Left lung (tissue), 4 donors: ENCODE measurements at regions not wholly inside any gene's neighbourhood (a gene's known extent, or its start where the extent isn't known, plus 50 kb on each side); places are given as distances from the start of the nearest gene placed in this dataset.
A peak's percentile ranks its signal among the peaks of the same experiment; 100 is the strongest.

Source experiments
- ATAC-seq: fragments of 200-7000 bp; cut with Tn5 transposase; one replicate; pipeline ENCODE4 v1.9.1; 2020; ENCODE audit warnings: moderate library complexity
- DNase-seq, 4 donors: peaks; one replicate each; pipeline ENCODE4 v3.0.0-alpha.2; 2013 to 2020
- H3K27ac ChIP-seq, 2 donors: fragments of 200-600 bp; sonication (generic) in 1 of 2; one replicate each; pipeline versions ENCODE4 v1.5.0 to v1.8.0; 2020 to 2021
- H3K27me3 ChIP-seq, 2 donors: fragments of 200-600 bp; sonication (generic) in 1 of 2; one replicate each; pipeline versions ENCODE4 v1.5.0 to v1.8.0; 2020 to 2021
- H3K36me3 ChIP-seq, 2 donors: fragments of 200-600 bp; sonication (generic) in 1 of 2; one replicate each; pipeline versions ENCODE4 v1.5.0 to v1.8.0; 2020 to 2021
- H3K4me1 ChIP-seq, 2 donors: fragments of 200-600 bp; one replicate each; pipeline ENCODE4 v1.8.0; 2021
- H3K4me3 ChIP-seq, 2 donors: fragments of 200-600 bp; sonication (generic) in 1 of 2; one replicate each; pipeline versions ENCODE4 v1.5.0 to v1.8.0; 2020 to 2021; ENCODE audit warnings: mild to moderate bottlenecking in 1 of 2
- H3K9me3 ChIP-seq, 2 donors: fragments of 200-600 bp; sonication (generic) in 1 of 2; one replicate each; pipeline versions ENCODE4 v1.5.0 to v1.8.0; 2020 to 2021
- intact Hi-C, 2 donors: fragments of 100-400 bp; cut with DNase I; formaldehyde crosslinking; loops; one replicate each; pipeline versions ENCODE4 v1.11.2 to v1.14.2; 2022
- TF ChIP-seq, protein P1 (sequence below), 2 donors: fragments of 200-600 bp; sonication (generic) in 1 of 2; IDR thresholded peaks; one replicate each; pipeline versions ENCODE4 v1.5.0 to v1.8.0; 2021; ENCODE audit warnings: antibody characterized with exemption in 2 of 2
- donor health status: DM: no; HTN: yes; CAD: no.
- donor health status: DM: no; HTN: no; CAD: no.

DNA sequence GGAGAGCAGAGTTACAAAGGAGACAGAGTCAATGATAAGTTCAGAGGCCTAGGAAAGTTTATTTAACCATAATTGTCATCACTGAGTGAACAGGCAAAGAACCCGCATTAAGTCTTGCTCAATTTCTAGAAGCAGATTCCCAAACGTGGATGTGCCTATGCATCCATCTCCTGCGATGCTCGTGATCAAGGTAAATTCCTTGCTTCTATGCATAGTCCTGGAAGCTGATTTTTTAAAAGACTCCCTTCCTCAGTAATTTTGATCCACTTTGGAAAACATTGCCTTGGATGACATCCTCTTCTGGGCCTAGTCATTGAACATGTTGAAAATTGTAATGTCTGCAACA is 116.4 kb downstream of the TNFSF18 start:
- ATAC-seq, result no peak
- Histone ChIP-seq H3K4me3 (no peak overlapping the region), H3K4me1 (peaks cover 3 to 20% of the 10 kb centered on the region in 2 donors), H3K27ac (peak overlapping the region; percentile 59 to 62), H3K9me3 (no peaks in the 10 kb centered on the region), H3K36me3 (no peaks in the 10 kb centered on the region), H3K27me3 (no peaks in the 10 kb centered on the region)
- DNase-seq, result no peak
- TF ChIP-seq, protein P1, sequence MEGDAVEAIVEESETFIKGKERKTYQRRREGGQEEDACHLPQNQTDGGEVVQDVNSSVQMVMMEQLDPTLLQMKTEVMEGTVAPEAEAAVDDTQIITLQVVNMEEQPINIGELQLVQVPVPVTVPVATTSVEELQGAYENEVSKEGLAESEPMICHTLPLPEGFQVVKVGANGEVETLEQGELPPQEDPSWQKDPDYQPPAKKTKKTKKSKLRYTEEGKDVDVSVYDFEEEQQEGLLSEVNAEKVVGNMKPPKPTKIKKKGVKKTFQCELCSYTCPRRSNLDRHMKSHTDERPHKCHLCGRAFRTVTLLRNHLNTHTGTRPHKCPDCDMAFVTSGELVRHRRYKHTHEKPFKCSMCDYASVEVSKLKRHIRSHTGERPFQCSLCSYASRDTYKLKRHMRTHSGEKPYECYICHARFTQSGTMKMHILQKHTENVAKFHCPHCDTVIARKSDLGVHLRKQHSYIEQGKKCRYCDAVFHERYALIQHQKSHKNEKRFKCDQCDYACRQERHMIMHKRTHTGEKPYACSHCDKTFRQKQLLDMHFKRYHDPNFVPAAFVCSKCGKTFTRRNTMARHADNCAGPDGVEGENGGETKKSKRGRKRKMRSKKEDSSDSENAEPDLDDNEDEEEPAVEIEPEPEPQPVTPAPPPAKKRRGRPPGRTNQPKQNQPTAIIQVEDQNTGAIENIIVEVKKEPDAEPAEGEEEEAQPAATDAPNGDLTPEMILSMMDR (IDR thresholded peaks at IDR 0.05), result no peak
- intact Hi-C loops, result no loop called here

DNA sequence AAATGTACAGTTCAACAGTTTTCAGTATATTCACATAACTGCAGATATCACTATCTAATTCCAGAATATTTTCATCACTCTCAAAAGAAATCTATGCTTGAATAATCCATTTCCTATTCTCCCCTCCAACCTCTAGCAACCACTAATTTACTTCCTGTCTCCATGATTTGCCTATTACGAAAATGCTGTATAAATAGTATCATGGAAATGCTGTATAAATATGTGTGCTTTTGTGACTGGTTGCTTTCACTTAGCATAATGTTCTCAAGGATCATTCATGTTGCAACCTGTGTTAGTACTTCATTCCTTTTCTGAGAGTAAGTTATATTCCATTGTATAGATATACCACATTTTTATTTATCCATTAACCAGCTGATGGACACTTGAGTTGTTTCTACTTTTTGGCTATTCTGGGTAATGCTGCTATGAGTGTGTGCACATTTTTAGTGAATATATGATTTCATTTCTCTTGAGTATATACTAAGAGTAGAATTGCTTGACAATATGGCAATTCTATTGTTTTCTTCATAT is 115.6 kb downstream of the TNFSF18 start:
- TF ChIP-seq, protein P1 (IDR thresholded peaks at IDR 0.05), result no peak
- Histone ChIP-seq H3K36me3 (no peaks in the 10 kb centered on the region), H3K4me3 (no peak overlapping the region), H3K9me3 (no peaks in the 10 kb centered on the region), H3K4me1 (peaks cover 3 to 20% of the 10 kb centered on the region in 2 donors), H3K27me3 (no peaks in the 10 kb centered on the region), H3K27ac (peak overlapping the region in 1 of 2 donors; percentile 62)
- intact Hi-C loops, result no loop called here
- ATAC-seq (no peak), DNase-seq (no peak)

DNA sequence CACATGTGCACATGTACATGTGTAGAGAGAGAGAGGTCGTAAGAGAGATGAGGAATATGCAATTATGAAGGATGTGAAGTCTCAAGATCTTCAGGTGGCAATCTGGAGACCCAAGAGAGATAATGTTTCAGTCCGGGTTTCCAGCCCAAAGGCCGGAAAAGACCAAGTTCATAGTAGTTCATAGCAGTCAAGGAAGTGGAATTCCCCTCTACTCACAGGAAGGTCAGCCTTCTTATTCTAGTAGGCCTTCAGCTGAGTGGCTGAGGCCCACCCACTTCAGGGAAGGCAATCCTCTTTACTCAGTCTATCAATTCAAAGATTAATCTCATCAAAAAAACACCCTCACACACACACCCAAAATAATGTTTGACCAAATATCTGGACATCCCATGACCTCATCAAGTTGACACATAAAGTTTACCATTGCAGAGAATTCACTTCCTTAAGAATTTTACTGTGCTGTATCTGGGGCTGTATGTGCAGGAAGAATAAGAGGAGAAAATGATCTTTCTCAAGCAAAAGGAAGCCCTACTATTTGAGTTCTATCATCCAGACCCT is 114.6 kb downstream of the TNFSF18 start:
- H3K9me3 ChIP-seq, result no peaks in the 10 kb centered on the region
- no peak overlapping the region for H3K4me3 ChIP-seq
- ATAC-seq (no peak), DNase-seq (no peak)
- no peaks in the 10 kb centered on the region for H3K36me3 ChIP-seq
- TF ChIP-seq, protein P1 (IDR thresholded peaks at IDR 0.05), result no peak
- intact Hi-C loops, result no loop called here
- no peak overlapping the region for H3K27ac ChIP-seq
- H3K4me1 ChIP-seq, result peaks cover 3 to 20% of the 10 kb centered on the region in 2 donors
- H3K27me3 ChIP-seq, result no peaks in the 10 kb centered on the region

DNA sequence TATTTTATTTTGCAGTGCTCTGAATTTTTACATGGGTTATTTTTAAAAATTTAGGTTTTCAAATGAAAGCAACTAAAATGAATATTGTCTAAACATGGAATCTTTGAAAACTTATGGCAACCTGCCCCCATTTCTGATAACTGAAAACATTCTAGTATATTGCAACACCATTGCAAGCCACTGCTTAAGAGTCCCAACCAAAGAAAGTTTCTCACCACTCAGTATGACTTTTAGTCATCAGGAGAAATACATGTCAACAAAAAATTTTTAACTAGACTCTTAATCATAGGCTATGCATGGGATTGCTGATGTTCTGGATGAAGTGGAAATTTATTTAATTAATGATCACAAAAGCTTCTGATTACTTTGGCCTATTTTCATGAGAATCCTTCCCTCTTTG is 112.1 kb downstream of the TNFSF18 start:
- intact Hi-C loops, result no loop called here
- Histone ChIP-seq H3K27ac (no peak overlapping the region), H3K27me3 (no peaks in the 10 kb centered on the region), H3K36me3 (no peaks in the 10 kb centered on the region), H3K4me3 (no peak overlapping the region), H3K9me3 (peaks cover 0 to 4% of the 10 kb centered on the region in 2 donors), H3K4me1 (peaks cover 3 to 13% of the 10 kb centered on the region in 2 donors)
- DNase-seq (no peak), ATAC-seq (peak; percentile 17)
- TF ChIP-seq, protein P1 (IDR thresholded peaks at IDR 0.05), result no peak

DNA sequence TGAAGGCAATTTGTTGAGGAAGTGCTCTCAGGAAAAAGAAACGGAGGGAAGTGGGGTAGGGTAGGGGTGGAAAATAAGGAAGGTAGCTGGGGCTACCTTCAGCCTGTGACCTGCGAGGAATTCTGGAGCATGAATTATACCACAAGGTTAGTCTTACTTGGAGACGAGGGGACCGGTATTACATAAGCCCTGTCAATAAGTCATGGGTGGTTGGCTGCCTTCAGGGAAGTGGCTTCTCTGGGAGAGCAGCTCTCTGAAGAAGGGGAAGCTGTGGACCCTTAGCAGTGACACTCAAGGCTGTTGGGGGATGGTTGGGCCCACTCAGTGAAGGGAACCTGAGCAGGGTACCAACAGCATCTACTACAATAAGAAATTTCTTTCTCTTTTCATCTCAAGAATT is 111.3 kb downstream of the TNFSF18 start:
- Histone ChIP-seq H3K36me3 (no peaks in the 10 kb centered on the region), H3K27ac (no peak overlapping the region), H3K4me3 (no peak overlapping the region), H3K9me3 (peaks cover 0 to 4% of the 10 kb centered on the region in 2 donors), H3K27me3 (no peaks in the 10 kb centered on the region), H3K4me1 (peaks cover under 1 to 6% of the 10 kb centered on the region in 2 donors)
- intact Hi-C loops, result no loop called here
- ATAC-seq (no peak), DNase-seq (no peak)
- TF ChIP-seq, protein P1 (IDR thresholded peaks at IDR 0.05), result no peak
